HCT116 (cell line): ENCODE measurements at regions not wholly inside any gene's neighbourhood (a gene's known extent, or its start where the extent isn't known, plus 50 kb on each side); places are given as distances from the start of the nearest gene placed in this dataset.
A peak's percentile ranks its signal among the peaks of the same experiment; 100 is the strongest.

Experiments used
- ATAC-seq: fragments of 200-7000 bp; cut with Tn5 transposase; 2 replicates; pipeline ENCODE4 v1.9.1; 2020; ENCODE audit warnings: mild to moderate bottlenecking, moderate library complexity
- BruUV-seq: library from RNA; stranded (reverse); fragments of 400-500 nt; replicated peaks from 2 replicates; lab custom pipeline; 2021; lab: Mats Ljungman, UMichigan
- CTCF ChIA-PET: fragments of 300-600 bp; sonication (Branson Sonifier 250); formaldehyde crosslinking; loops from one replicate; lab custom pipeline; 2021; ENCODE audit warnings: antibody characterized with exemption; lab: Charles Lee
- POLR2A ChIA-PET: fragments of 300-600, 350-600 bp; sonication (Branson Sonifier 250); formaldehyde crosslinking; loops from one replicate; lab custom pipeline; 2021; ENCODE audit warnings: antibody characterized with exemption; lab: Charles Lee
- RAD21 ChIA-PET, 2 experiments: fragments of 300-600 bp; sonication (Branson Sonifier 250); formaldehyde crosslinking; loops; one replicate each; lab custom pipeline; 2023; ENCODE audit warnings: low total read pairs in 2 of 2; ENCODE audit not compliant: uncharacterized antibody in 2 of 2, unreplicated experiment in 2 of 2, low non-redundant PET in 1 of 2; lab: Charles Lee
- DNase-seq: peaks from one replicate; pipeline ENCODE4 v3.0.0-alpha.2; 2010; ENCODE audit warnings: low read depth, low spot score
- H2AFZ ChIP-seq: fragments of 200-600 bp; shearing (Covaris generic), sonication (generic); 2 replicates; pipeline ENCODE4 v1.6.1; 2017; ENCODE audit warnings: low read depth, mixed run types, mixed read lengths, antibody characterized with exemption, low read length; ENCODE audit not compliant: poor library complexity, severe bottlenecking
- H3K27ac ChIP-seq: 2 replicates; pipeline ENCODE4 v1.5.1; 2012; ENCODE audit warnings: low read depth, low read length
- H3K27me3 ChIP-seq: fragments of 200-600 bp; sonication (generic); 2 replicates; pipeline ENCODE4 v1.6.1; 2016; ENCODE audit warnings: mixed run types, low read length, mixed read lengths; ENCODE audit not compliant: insufficient read depth
- H3K36me3 ChIP-seq, 2 experiments: fragments of 200-500 bp in 1 of 2; fragments of 200-600 bp in 1 of 2; sonication (Bioruptor generic) in 1 of 2; sonication (generic) in 1 of 2; 2 replicates each; pipeline versions ENCODE4 v1.5.1 to v1.6.1; 2014 to 2016; ENCODE audit warnings: low read length in 2 of 2, inconsistent platforms in 1 of 2, mixed read lengths in 1 of 2, mixed run types in 1 of 2; ENCODE audit not compliant: insufficient read depth in 2 of 2, control insufficient read depth in 1 of 2
- H3K4me1 ChIP-seq, 2 experiments: fragments of 200-600 bp in 1 of 2; sonication (generic) in 1 of 2; 2 replicates each; pipeline versions ENCODE4 v1.5.1 to v1.6.1; 2012 to 2017; ENCODE audit warnings: low read length in 2 of 2, inconsistent platforms in 1 of 2, mild to moderate bottlenecking in 1 of 2, mixed read lengths in 1 of 2, mixed run types in 1 of 2, moderate library complexity in 1 of 2; ENCODE audit not compliant: insufficient read depth in 2 of 2, control insufficient read depth in 1 of 2
- H3K4me2 ChIP-seq: fragments of 200-600 bp; sonication (generic); 2 replicates; pipeline ENCODE4 v1.6.1; 2017; ENCODE audit warnings: mixed run types, low read length, mixed read lengths
- H3K4me3 ChIP-seq, 2 experiments: fragments of 200-600 bp in 1 of 2; sonication (generic) in 1 of 2; replicated peaks in 1 of 2; 2 replicates each; pipeline ENCODE4 v1.5.1; 2011 to 2016; ENCODE audit warnings: low read length in 2 of 2, control low read depth in 1 of 2, low read depth in 1 of 2, mild to moderate bottlenecking in 1 of 2, mixed read lengths in 1 of 2, mixed run types in 1 of 2
- H3K79me2 ChIP-seq: fragments of 200-600 bp; sonication (generic); 2 replicates; pipeline ENCODE4 v1.6.1; 2017; ENCODE audit warnings: mild to moderate bottlenecking, mixed run types, low read length, moderate library complexity, mixed read lengths; ENCODE audit not compliant: insufficient read depth
- H3K9ac ChIP-seq: fragments of 200-600 bp; sonication (generic); 2 replicates; pipeline ENCODE4 v1.6.1; 2016; ENCODE audit warnings: low read length, mixed read lengths
- H3K9me2 ChIP-seq: fragments of 200-600 bp; sonication (generic), shearing (Covaris generic); 2 replicates; pipeline ENCODE4 v1.6.1; 2017; ENCODE audit warnings: mixed run types, mild to moderate bottlenecking, moderate library complexity; ENCODE audit not compliant: insufficient read depth
- H3K9me3 ChIP-seq, 2 experiments: fragments of 200-500 bp in 1 of 2; fragments of 200-600 bp in 1 of 2; sonication (Bioruptor generic) in 1 of 2; sonication (generic) in 1 of 2; 2 replicates each; pipeline ENCODE4 v1.6.1; 2014 to 2017; ENCODE audit warnings: low read length in 2 of 2, mixed read lengths in 2 of 2, inconsistent platforms in 1 of 2, low read depth in 1 of 2, mild to moderate bottlenecking in 1 of 2, mixed run types in 1 of 2, moderate library complexity in 1 of 2; ENCODE audit not compliant: control insufficient read depth in 1 of 2, insufficient read depth in 1 of 2
- H4K20me1 ChIP-seq: fragments of 200-600 bp; sonication (generic), shearing (Covaris generic); 2 replicates; pipeline ENCODE4 v1.6.1; 2017; ENCODE audit warnings: mixed run types, mild to moderate bottlenecking, moderate library complexity; ENCODE audit not compliant: insufficient read depth
- CBX3 ChIP-seq: IDR thresholded peaks from 2 replicates; pipeline ENCODE4 v1.6.1; 2012; ENCODE audit warnings: low read depth
- CEBPB ChIP-seq: IDR thresholded peaks from 2 replicates; pipeline ENCODE4 v1.6.1; 2012; ENCODE audit warnings: low read depth
- CTCF ChIP-seq, 3 experiments: fragments of 200-600 bp in 1 of 3; sonication (generic) in 1 of 3; IDR thresholded peaks in 2 of 3; conservative IDR thresholded peaks in 1 of 3; 2 replicates each; pipeline ENCODE4 v1.5.1; 2012 to 2017; ENCODE audit warnings: low read depth in 2 of 3, low read length in 2 of 3, antibody characterized with exemption in 1 of 3, borderline replicate concordance in 1 of 3, control low read depth in 1 of 3, mild to moderate bottlenecking in 1 of 3, mixed read lengths in 1 of 3, mixed run types in 1 of 3, moderate library complexity in 1 of 3; ENCODE audit not compliant: insufficient read depth in 1 of 3
- EGR1 ChIP-seq: IDR thresholded peaks from 2 replicates; pipeline ENCODE4 v1.6.1; 2012; ENCODE audit warnings: low read depth
- ELF1 ChIP-seq: IDR thresholded peaks from 2 replicates; pipeline ENCODE4 v1.6.1; 2012; ENCODE audit warnings: low read depth, borderline replicate concordance
- EZH2 ChIP-seq: fragments of 200-600 bp; sonication (generic); IDR thresholded peaks from 2 replicates; pipeline ENCODE4 v1.6.1; 2017; ENCODE audit warnings: antibody characterized with exemption, mixed run types
- EZH2phosphoT487 ChIP-seq: fragments of 200-600 bp; IDR thresholded peaks from 2 replicates; pipeline ENCODE4 v1.6.1; 2018; ENCODE audit warnings: antibody characterized with exemption, borderline replicate concordance
- JUND ChIP-seq: IDR thresholded peaks from 2 replicates; pipeline ENCODE4 v1.6.1; 2012
- MAX ChIP-seq: IDR thresholded peaks from 2 replicates; pipeline ENCODE4 v1.6.1; 2012
- POLR2AphosphoS5 ChIP-seq: IDR thresholded peaks from 2 replicates; pipeline ENCODE4 v1.6.1; 2011; ENCODE audit warnings: mild to moderate bottlenecking, low read depth, low read length, moderate library complexity
- REST ChIP-seq: IDR thresholded peaks from 2 replicates; pipeline ENCODE4 v1.6.1; 2012; ENCODE audit warnings: low read depth
- SIN3A ChIP-seq: IDR thresholded peaks from 2 replicates; pipeline ENCODE4 v1.6.1; 2012; ENCODE audit warnings: low read depth
- SP1 ChIP-seq: IDR thresholded peaks from 2 replicates; pipeline ENCODE4 v1.6.1; 2012; ENCODE audit warnings: low read depth
- SRF ChIP-seq: IDR thresholded peaks from 2 replicates; pipeline ENCODE4 v1.6.1; 2012; ENCODE audit warnings: low read depth
- TCF7L2 ChIP-seq: IDR thresholded peaks from 2 replicates; pipeline ENCODE4 v1.7.0; 2011; ENCODE audit warnings: borderline replicate concordance, inconsistent platforms; ENCODE audit not compliant: insufficient read depth, insufficient read length; ENCODE audit errors: extremely low read depth
- YY1 ChIP-seq: IDR thresholded peaks from 2 replicates; pipeline ENCODE4 v1.6.1; 2011; ENCODE audit warnings: low read length, low read depth, moderate library complexity, mild to moderate bottlenecking; ENCODE audit not compliant: insufficient replicate concordance; ENCODE audit errors: extremely low read depth
- ZBTB33 ChIP-seq: IDR thresholded peaks from 2 replicates; pipeline ENCODE4 v1.6.1; 2011; ENCODE audit warnings: mild to moderate bottlenecking, low read length, moderate library complexity; ENCODE audit not compliant: insufficient replicate concordance; ENCODE audit errors: extremely low read depth
- ZFX ChIP-seq: fragments of 450-650 bp; IDR thresholded peaks from 2 replicates; pipeline ENCODE4 v1.6.1; 2017
- ZNF274 ChIP-seq: fragments of 200-500 bp; sonication (Bioruptor generic); IDR thresholded peaks from 2 replicates; pipeline ENCODE4 v1.6.1; 2014; ENCODE audit warnings: mild to moderate bottlenecking, low read depth, low read length, inconsistent platforms
- intact Hi-C: fragments of 100-400 bp; cut with micrococcal nuclease; formaldehyde crosslinking; loops from 2 replicates; pipeline ENCODE4 v1.10.0; 2022

- Histone ChIP-seq H2AFZ (no peak overlapping the region), H3K27ac (peak overlapping the region; percentile 98), H3K4me1 (peaks cover 26 to 49% of the 10 kb centered on the region in 2 experiments), H3K36me3 (no peaks in the 10 kb centered on the region), H3K4me2 (peak overlapping the region; percentile 79; the same call in 1 of the 2 replicates), H3K27me3 (no peaks in the 10 kb centered on the region), H3K9me3 (no peaks in the 10 kb centered on the region), H3K9me2 (no peaks in the 10 kb centered on the region), H4K20me1 (no peaks in the 10 kb centered on the region), H3K9ac (peak overlapping the region; percentile 81), H3K4me3 (no peak overlapping the region), H3K79me2 (no peaks in the 10 kb centered on the region)
- RAD21 ChIA-PET = no interaction called here
- POLR2A ChIA-PET = interaction anchor here (0.9 to 3.8 kb wide), 6 partner anchors 8 to 929 kb away, joined by 3 to 36 read pairs (median 6); a partner anchor contains a TSS
- ATAC-seq (no peak), DNase-seq (no peak)
- no TSS peak for BruUV-seq
- CTCF ChIA-PET = no interaction called here
- intact Hi-C loops = loop anchor here (5.0 kb wide), 1 partner anchor 109 kb away; no protein-coding TSS in a partner anchor
- no peak for TF ChIP-seq MAX
- no peak for TF ChIP-seq ZNF274
- no peak for TF ChIP-seq ZBTB33
- TF ChIP-seq SP1 = no peak
- no peak for TF ChIP-seq POLR2AphosphoS5
- TF ChIP-seq EZH2 = no peak
- TF ChIP-seq ELF1 = no peak
- no peak for TF ChIP-seq CBX3
- no peak for TF ChIP-seq CEBPB
- no peak for TF ChIP-seq JUND
- TF ChIP-seq EZH2phosphoT487 = no peak
- TF ChIP-seq TCF7L2 = no peak
- no peak for TF ChIP-seq REST
- TF ChIP-seq YY1 = no peak
- TF ChIP-seq CTCF (IDR thresholded peaks at IDR 0.05 in 2 of 3, conservative IDR thresholded peaks at IDR 0.05 in 1 of 3; ENCODE audit: borderline replicate concordance in 1 of 3, insufficient read depth in 1 of 3, low read depth in 2 of 3, low read length in 2 of 3) = no peak
- TF ChIP-seq ZFX = no peak
- no peak for TF ChIP-seq SRF
- TF ChIP-seq SIN3A = no peak
- TF ChIP-seq EGR1 = no peak
Observed at GRCh38 chr6:26202811-26203583, 115.8 kb downstream of the HFE start.
